GM08714 (cell line): ENCODE measurements at regions not wholly inside any gene's neighbourhood (a gene's known extent, or its start where the extent isn't known, plus 50 kb on each side); places are given as distances from the start of the nearest gene placed in this dataset.

Source experiments
- H3K4me3 ChIP-seq: fragments of 200-500 bp; sonication (Bioruptor generic); 2 replicates; pipeline ENCODE4 v1.5.1; 2014; ENCODE audit warnings: mild to moderate bottlenecking, low read length, inconsistent platforms
- ZNF274 ChIP-seq: IDR thresholded peaks from 2 replicates; pipeline ENCODE4 v1.6.1; 2012; ENCODE audit warnings: mild to moderate bottlenecking, low read depth, low read length

DNA sequence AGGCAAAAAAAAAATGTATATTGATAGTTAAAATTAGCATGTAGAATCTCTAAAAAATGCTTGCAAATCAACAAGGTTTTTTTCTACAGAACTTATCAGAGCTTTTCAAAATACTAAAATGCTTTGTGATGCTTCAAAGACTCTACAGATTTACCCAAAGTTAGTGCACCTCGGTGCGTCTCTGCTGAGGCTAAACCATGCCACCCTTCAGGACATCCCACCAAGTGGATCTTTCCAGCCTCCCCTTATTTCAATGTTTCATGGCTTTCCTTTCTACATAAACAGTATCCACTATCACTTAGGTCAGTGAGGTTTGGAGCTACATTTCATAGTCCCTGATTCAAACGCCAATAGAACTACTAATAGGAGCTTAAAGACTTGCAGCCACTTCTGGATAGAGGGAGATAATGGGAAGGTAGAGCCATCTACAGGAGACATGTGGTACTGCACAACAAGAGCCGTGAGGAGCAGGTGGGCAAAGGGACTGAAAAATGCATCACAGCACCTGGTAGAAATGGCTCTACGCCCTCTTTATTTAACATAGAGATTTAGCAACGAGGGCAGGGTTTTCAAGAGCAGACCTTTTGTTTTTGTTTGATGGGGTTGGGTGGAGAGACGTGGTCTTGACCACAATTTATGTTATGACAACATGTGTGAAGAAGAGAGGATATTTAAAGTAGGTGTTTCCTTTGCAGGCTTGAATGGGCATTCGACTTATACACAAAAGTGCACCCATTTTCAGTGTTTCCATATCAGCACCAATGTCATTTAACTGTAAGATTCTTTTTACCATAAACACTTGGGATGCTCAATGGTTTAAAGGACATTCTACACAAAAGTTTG lies 56.1 kb upstream of the SLC35G4 start:
- TF ChIP-seq ZNF274: no peak

DNA sequence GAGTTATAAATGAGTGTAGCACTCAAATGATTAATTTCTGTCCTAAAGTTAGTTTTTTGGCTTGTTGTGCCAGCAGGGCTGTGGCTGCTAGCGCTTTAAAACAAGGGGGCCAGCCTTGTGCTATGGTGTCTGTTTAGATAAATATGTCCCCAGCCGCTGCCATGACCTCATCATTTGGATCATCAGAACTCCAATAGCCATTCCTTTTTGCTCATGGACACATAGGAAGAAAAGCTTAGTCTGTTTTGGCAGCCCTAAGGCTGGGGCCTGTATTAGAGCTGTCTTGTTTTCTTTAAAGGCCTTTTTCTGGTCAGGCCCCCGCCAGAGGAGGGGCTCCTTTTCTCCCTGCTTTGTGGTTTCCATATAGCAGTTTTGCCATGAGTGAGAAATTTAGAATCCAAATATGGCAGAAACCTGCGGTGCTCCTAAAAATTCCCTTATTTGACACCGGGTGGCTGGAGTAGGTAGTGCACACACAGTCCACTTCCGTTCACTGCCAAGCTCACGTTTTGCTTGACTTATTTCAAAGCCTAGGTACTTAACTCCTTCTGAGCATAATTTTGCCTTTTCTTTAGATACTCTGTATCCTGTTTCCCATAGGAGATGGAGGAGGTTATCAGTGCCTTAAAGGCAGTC lies 60.4 kb upstream of the SLC35G4 start:
- H3K4me3 ChIP-seq: no peak overlapping the region
- TF ChIP-seq ZNF274: no peak

More for the DNA sequence above, 56.1 kb upstream of the SLC35G4 start:
- no peak overlapping the region for H3K4me3 ChIP-seq

DNA sequence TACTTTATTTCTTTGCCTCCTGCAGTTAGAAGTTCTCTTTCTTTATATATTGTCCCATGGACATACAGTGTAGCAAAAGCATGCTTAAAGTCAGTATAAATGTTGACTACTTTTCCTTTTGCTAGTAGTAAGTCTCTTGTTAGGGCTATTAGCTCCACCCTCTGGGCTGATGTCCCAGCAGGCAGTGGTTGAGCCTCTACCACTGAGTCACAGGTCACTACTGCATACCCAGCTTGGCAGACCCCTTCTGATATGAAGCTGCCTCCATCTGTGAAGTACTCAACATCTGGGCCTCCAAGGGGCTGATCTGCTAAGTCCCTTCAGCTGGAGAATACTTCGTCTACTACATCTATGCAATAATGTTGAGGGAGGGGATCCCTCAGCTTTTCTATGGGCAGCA lies 61.0 kb upstream of the SLC35G4 start:
- no peak for TF ChIP-seq ZNF274
- H3K4me3 ChIP-seq: no peak overlapping the region

DNA sequence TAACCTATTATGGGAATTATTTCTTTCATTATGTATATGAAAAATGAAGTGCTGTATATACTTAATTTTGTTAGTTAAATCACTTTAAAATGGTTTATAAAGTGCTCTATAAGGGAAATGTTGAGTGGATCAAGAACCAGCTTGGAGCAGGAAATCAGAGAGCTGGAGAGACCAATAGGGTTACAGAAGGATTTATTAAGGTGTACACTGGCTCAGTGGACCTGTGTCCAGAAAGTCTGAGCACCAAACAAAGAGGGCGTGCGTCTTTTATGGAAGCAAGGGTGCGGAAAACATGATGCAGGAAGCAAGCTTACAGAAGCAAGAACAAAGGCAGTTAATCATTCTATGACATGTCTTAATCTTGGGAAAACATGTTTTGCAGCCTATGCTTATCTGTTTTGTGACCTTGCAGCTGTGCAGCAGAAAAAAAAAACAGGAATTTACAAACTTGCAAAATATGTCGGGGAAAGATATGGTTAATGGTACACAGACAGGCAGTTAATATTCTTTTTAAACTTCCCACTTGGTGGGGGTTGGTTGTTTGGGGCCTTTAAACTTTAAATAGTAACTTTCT lies 65.2 kb upstream of the SLC35G4 start:
- no peak for TF ChIP-seq ZNF274
- no peak overlapping the region for H3K4me3 ChIP-seq

DNA sequence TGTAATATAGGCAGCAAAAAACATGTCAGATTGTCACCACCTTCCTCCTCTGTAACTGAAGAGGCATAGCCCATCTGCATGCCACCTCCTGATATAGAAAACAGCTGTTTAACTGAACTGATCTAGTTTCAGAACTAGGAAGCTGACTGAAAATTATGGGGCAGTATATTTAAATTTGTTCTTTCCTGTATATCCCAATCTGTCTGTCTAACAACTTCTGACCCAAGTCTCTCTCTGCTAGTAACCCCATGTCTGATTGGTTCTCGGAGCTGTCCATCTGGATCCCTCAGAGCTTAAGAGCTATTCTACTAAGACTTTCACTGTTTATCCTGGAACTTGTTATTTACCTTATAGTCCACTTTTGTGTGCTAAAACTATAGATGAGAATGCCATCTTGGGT lies 68.2 kb upstream of the SLC35G4 start:
- TF ChIP-seq ZNF274: no peak
- H3K4me3 ChIP-seq: no peak overlapping the region

DNA sequence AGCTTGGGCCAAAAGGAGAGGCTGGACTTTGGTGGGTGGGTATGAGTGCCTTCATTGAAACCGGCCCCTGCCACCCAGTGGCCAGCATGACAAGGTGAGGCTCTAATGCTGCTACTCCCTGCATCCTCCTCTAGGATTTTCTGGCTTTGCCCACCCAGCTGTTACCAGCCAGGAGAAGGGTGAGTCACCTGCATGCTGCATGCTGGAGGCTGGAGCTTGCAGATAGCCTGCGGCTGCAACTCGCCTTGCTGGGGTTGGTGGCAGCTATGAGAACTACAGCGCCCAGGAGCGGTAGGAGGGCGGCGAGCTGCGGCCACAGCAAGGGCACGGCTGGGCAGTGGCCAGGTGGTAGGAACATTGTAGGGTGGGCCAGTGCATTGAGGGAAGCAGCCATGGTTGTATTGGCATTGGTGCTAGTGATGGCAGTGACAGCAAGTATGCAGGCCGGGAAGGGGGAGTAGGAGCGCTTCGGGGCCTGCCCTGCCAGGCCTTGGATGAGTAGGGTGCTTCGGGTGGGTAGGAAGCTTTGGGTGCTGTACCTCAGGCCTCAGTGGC lies 75.4 kb upstream of the SLC35G4 start:
- TF ChIP-seq ZNF274: no peak
- H3K4me3 ChIP-seq: no peak overlapping the region

DNA sequence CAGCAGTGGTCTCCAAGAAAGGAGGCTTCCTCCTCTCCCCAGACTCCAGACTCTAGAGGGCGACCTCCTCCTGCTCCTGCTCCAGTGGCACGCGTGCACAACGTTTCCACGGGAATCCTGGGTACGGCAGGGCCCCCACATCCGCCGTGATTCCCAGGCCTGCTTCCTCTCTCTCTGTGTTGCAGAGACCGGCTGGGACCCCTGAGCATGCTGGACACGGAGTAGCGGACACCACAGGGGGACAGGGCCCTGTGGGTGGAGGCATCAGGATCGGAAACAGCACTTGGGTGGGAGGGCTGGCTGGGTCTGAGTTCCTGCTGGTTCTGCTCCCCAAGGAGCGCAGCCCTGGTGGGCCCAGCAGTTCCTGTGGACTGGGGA lies 75.9 kb upstream of the SLC35G4 start:
- no peak for TF ChIP-seq ZNF274
- no peak overlapping the region for H3K4me3 ChIP-seq

DNA sequence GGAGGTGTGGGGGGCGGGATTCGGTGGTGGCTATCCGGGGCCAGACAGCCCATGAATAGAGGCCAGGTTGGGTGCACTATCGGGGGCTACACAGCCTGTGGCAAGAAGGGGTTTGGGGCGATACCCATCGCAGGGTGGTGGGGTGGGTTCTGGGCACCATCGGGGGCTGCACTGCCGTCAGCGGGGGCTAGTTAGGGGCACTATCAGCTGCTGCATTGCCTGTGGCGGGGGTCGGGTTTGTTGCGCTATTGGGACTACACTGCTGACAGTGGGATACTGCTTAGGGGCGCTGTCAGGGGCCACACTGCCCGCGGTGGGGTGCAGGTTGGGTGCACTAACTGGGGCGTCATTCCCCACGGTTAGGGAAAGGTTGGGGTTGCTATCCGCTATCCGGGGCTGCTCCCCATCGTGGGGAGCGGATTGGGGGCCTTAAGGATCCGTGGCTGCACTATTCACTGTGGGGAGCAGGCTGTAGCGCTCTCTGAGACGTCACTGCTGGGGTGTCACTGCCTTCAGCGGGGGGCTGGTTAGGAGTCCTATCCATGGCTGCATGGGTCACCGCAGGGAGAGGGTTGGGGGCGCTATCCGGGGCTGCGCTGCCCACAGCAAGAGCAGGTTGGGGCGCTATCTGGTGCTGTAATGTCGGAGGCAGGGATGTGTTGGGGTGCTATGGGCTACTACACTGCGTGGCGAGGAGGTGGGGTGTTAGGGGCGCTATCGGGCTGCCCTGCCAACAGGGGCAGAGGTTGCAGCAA lies 76.5 kb upstream of the SLC35G4 start:
- no peak for TF ChIP-seq ZNF274
- no peak overlapping the region for H3K4me3 ChIP-seq

DNA sequence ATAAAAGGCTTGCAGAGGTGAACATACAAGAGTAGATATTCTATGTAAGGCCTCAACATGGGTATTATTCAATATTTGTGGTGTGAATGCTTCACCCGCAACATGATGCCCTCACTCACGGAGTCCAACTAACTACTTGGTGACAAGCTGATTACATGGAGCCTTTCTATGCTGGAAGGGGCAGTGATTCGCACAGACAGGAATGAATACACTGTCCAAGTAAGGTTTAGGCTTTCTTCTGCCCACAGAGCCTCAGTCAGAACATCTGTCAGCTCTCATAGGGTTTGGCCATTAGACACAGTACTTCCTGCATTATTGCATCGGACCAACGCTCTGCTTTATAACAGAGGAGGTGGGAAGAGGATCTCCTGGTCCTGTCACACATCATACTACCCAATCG lies 80.3 kb upstream of the SLC35G4 start:
- TF ChIP-seq ZNF274: no peak
- no peak overlapping the region for H3K4me3 ChIP-seq

DNA sequence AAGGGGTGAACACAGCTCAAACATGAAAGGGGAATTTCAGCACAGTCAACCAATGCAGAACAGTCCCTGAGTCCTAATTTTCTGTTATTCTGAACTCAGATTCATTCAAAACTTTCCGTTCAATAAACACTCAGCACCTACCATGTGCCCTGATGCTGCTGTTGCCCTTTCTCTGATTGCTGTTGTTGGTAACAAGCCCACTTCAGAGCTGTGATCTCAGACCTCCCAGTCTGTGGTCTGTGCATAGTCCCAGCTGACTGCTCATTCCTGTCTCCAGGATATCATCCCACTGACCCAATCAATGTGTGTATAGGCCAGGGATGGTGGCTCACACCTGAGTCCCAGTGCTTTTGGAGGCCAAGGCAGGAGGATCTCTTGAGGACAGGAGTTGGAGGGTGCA lies 82.7 kb upstream of the SLC35G4 start:
- TF ChIP-seq ZNF274: no peak
- no peak overlapping the region for H3K4me3 ChIP-seq

DNA sequence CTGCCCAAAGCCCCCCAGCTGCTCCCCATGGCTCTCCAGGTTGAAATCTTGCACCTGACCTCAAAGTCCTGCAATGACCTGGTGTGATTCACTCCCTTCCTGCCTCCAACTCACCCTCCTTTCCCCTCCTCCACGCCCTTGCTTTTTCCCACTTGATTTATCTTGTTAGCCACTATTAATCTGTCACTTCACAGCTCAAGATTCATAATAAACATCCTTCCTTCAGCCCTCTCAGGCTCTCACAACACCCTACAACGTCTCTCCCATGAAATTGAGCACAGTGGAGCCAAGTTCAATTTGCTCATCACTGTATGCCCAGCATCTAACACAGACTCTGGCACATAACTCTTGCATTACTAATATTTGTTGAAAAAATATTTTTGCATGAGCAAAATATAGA lies 85.6 kb upstream of the SLC35G4 start:
- TF ChIP-seq ZNF274: no peak
- no peak overlapping the region for H3K4me3 ChIP-seq

DNA sequence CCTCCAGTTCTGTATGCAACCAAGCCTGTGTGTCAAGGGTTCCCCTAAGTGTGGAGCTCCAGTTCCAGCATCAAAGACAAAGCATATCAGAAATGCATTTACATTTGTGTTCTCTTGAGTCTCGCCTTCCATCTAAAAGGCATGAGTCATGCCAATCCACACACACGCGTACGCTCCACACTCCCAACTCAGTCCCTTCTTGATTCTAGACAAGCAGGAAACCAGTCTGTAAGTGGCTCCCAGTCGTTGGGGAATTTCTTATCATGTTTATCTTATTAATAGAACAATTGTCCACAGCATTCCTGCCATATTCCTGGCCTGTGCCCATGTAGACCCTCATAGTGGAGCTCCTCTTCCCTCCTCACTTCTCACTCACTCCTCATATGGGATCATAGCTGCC lies 86.4 kb upstream of the SLC35G4 start:
- no peak for TF ChIP-seq ZNF274
- H3K4me3 ChIP-seq: no peak overlapping the region

DNA sequence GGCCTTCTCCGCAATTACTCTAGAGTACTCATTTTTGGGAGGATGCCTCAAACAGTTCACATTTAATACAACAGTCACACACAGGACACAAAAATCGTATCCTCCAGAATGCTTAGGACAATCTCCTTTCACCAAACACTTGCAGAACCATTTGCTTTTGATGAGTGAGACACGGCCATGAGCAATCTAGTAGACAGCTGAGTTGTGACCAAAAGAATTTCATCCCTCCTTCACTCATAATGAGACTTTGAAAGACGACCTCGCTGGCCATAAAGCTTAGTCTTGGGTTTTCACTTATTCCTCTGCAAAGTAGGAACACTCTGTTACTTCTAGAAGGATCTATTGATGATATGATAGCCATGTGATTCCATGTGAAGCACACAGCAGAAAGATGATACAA lies 87.5 kb upstream of the SLC35G4 start:
- no peak for TF ChIP-seq ZNF274
- no peak overlapping the region for H3K4me3 ChIP-seq

DNA sequence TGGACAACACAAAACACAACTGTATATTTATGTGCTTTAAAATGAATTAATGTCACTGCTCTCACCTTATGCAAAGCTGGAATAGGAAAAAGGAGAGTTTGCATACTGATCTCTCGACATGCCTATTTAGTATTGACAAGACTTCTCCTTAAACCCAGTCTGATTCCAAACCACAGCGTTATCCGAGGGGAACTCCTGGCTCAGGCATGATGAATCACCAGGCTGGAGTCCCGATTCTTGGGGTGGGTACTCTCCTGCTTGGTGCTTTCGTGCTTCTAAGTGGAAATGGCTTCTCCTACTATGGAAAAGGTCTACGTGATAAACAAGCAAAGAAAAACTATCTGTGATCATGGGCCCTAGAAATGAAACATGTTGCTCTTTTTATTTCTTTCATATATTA lies 88.9 kb upstream of the SLC35G4 start:
- no peak overlapping the region for H3K4me3 ChIP-seq
- no peak for TF ChIP-seq ZNF274
